ENCODE measurements at regions not wholly inside any gene's neighbourhood (a gene's known extent, or its start where the extent isn't known, plus 50 kb on each side); places are given as distances from the start of the nearest gene placed in this dataset.
"Not testable (repeated sequence)": the region's sequence is repeated elsewhere in the genome, so short reads cannot be mapped to it uniquely, and the experiment has no call there.

GRCh38 chr3:8001712-8002111 is 499.9 kb upstream of the LMCD1 start:
- DNase-seq: no peak

GRCh38 chr3:8011902-8012301 is 489.7 kb upstream of the LMCD1 start:
- DNase-seq: no peak

GRCh38 chr3:8020047-8020841 is 481.4 kb upstream of the LMCD1 start:
- DNase-seq: no peak

- no peak for DNase-seq
These were observed 473.7 kb upstream of the LMCD1 start for GRCh38 chr3:8027954-8028353.

GRCh38 chr3:8050283-8050682 is 451.3 kb upstream of the LMCD1 start:
- no peak for DNase-seq

- DNase-seq: no peak
These were observed 449.0 kb upstream of the LMCD1 start for GRCh38 chr3:8052659-8053058.

- DNase-seq: not testable (repeated sequence)
These were observed 433.5 kb upstream of the LMCD1 start for GRCh38 chr3:8068135-8068534.

- DNase-seq: no peak
These were observed 432.2 kb upstream of the LMCD1 start for GRCh38 chr3:8069471-8069870.

GRCh38 chr3:8070011-8070410 is 431.6 kb upstream of the LMCD1 start:
- peak; percentile 57 for DNase-seq

- not testable (repeated sequence) for DNase-seq
These were observed 426.9 kb upstream of the LMCD1 start for GRCh38 chr3:8074740-8075139.

GRCh38 chr3:8077126-8077525 is 424.5 kb upstream of the LMCD1 start:
- no peak for DNase-seq

- DNase-seq: no peak
These were observed 421.2 kb upstream of the LMCD1 start for GRCh38 chr3:8080464-8080863.

GRCh38 chr3:8085498-8085897 is 416.1 kb upstream of the LMCD1 start:
- DNase-seq: no peak

- DNase-seq: peak; percentile 57
These were observed 413.7 kb upstream of the LMCD1 start for GRCh38 chr3:8087951-8088350.

GRCh38 chr3:8094415-8094814 is 407.2 kb upstream of the LMCD1 start:
- DNase-seq: no peak

- DNase-seq: no peak
These were observed 405.9 kb upstream of the LMCD1 start for GRCh38 chr3:8095724-8096123.

GRCh38 chr3:8097690-8098089 is 403.9 kb upstream of the LMCD1 start:
- DNase-seq: no peak

- no peak for DNase-seq
These were observed 397.7 kb upstream of the LMCD1 start for GRCh38 chr3:8103954-8104353.

- DNase-seq: no peak
These were observed 394.7 kb upstream of the LMCD1 start for GRCh38 chr3:8106921-8107320.

GRCh38 chr3:8110966-8111798 is 390.4 kb upstream of the LMCD1 start:
- peak; percentile 80 for DNase-seq

- no peak for DNase-seq
These were observed 389.0 kb upstream of the LMCD1 start for GRCh38 chr3:8112587-8112986.

GRCh38 chr3:8113626-8114025 is 388.0 kb upstream of the LMCD1 start:
- DNase-seq: no peak

- peak; percentile 76 for DNase-seq
These were observed 372.9 kb upstream of the LMCD1 start for GRCh38 chr3:8128686-8129085.
